Left hindlimb (tissue), 1 donor: ENCODE measurements at regions not wholly inside any gene's neighbourhood (a gene's known extent, or its start where the extent isn't known, plus 50 kb on each side); places are given as distances from the start of the nearest gene placed in this dataset.

Source experiments
- DNase-seq: peaks from one replicate; pipeline ENCODE4 v3.0.0-alpha.2; 2018

DNA sequence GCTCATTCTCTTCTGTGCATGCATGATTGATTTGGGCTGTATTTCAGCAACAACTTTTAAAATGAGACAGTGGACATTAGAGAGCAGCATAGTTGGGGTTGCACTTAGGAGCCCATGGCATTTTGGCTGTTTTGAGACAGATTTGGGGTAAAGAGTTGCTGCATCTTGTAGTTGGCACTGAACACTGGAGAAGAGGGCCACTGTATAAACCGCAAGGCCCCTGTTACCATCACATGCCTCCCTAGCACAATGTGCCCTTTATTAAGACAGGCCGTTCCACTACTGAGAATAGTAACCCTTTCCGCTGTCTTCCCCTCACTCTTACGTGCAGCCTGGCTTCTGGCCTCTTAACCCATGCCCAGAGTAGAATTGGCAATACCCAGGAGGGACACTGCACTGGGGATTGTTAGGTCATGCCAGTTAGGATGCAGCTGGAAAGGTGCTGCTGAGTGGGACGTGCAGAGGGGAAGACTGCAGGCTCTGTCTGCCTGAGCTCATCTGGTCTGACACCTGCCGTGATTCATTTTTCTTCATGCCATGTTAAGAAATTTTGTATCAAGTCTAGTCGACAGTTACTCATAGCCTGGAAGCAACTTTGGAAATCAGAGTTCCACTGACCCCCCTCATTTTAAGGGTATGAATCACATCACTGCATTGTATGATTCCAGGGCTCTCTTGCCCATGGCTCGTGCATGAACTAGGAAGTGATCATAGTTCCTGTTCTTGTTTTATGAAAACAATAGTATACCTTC is 146.9 kb upstream of the DMRT1 start:
- DNase-seq, result no peak

DNA sequence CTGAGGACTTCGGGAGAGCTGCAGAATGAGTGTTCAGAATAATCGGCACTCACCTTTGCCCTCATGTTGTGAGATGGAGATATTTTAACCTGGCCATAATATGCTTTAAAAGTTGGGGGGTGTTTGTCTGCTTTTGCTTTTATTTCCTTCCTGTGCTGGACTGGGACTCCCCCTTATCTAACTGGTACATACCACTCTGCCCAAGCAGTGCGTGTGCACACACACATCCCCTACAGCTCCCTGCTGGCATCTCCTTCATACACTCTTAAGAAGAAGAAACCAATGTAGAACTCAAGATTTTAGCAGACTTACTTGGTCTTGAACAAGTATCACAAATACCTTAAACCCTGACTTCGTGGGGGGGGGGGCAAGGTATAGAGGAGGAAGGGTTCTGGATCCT is 146.2 kb upstream of the DMRT1 start:
- DNase-seq, result no peak

DNA sequence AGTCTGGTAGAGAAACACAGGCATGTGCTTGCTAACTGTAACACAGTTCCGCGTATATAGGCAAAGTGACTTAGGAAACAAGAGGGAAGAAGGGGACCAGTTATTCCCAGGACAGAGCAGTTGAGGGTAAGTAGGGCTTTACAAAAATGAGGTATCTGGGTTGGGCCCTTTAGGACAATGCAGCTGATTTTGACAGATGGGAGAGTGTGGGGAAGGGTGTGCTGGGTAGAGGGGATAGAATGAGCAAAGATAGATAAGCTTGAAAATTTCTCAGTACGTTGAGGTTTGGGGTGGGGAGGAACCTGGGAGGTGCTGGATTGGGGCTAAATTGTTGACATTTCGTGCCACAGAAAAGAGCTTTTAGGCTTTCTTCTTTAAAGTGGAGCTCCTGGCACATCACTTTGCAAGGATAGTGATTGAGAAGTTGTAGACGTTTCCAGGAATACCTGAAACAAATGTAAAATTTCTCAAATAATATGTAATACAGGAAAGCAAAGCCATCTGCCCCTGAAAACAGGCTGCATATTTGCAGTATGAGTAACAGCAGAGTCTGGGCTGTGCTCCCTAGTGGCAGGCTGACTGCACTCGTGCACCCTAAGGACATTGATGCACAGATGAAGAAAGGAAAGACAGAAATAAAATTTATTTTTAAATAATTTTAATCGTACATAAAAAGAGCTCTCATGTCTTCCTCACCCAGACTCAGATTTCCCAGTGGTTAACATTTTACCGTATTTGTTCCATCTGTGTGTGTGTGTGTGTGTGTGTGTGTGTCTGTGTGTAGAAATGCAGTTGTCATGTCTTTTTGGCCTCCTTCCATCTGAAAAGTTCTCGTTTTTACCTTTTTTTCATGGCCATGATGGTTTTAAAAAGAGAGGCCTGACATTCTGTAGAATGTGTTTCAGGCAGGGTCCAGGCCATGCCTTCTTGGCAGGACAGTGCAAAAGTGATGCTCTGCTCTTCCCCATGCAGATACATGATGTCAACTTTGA is 144.9 kb upstream of the DMRT1 start:
- no peak for DNase-seq

DNA sequence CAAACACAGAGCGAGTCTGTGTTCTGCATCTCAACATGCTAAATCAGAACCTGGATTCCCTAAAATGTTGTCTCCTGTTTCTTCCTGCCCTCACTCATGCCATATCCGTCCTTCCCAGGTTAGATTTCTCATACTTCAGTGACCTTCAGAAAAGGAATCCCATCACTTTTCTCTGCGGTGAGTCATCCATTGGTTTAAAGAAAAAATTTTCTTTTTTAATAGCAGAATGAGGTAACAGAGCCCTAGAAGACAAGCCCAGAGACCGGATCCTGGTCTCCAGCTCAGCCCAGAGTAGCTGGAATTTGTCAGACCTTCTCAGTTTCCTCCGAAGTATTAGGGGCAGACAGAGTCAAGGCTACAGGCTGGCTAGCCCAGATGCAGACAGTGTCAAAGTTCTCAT is 143.2 kb upstream of the DMRT1 start:
- no peak for DNase-seq

DNA sequence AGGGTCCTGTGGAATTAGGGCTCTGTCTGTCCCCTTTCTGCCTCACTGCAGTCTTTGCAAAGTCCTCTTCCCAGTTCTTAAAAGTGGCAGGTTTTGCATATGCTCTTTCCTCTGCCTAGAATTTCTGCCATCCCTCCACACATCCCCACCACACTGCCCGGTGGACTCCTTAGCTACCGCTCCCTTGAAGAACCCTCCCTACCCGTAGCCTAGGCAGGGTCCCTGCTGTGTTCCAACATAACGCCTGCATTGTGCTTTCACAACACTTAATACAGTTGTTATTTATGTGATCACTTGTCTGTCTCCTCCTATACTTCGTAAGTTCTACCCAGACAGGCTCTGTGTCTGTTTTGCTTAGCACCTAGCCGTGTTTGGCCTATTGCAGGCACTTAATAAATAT is 142.5 kb upstream of the DMRT1 start:
- no peak for DNase-seq

DNA sequence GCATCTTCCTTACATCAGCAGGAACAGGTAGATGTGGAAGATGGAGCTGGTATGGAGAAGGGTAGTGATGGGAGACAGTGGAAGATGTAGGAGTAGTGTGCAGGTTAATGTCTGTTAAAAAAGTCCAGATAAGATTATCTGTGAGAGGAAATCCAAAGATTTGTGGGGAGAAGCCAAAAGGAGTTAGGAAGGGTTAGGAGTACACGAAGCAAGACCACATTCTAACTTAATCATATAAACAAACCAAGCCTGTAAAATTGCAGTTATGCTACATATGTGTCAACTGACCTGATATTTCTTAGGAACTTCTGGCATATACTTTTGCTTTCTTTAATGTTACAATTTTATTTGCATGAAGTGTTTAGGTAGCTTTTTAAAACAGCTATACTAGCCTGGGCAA is 142.1 kb upstream of the DMRT1 start:
- DNase-seq, result no peak

DNA sequence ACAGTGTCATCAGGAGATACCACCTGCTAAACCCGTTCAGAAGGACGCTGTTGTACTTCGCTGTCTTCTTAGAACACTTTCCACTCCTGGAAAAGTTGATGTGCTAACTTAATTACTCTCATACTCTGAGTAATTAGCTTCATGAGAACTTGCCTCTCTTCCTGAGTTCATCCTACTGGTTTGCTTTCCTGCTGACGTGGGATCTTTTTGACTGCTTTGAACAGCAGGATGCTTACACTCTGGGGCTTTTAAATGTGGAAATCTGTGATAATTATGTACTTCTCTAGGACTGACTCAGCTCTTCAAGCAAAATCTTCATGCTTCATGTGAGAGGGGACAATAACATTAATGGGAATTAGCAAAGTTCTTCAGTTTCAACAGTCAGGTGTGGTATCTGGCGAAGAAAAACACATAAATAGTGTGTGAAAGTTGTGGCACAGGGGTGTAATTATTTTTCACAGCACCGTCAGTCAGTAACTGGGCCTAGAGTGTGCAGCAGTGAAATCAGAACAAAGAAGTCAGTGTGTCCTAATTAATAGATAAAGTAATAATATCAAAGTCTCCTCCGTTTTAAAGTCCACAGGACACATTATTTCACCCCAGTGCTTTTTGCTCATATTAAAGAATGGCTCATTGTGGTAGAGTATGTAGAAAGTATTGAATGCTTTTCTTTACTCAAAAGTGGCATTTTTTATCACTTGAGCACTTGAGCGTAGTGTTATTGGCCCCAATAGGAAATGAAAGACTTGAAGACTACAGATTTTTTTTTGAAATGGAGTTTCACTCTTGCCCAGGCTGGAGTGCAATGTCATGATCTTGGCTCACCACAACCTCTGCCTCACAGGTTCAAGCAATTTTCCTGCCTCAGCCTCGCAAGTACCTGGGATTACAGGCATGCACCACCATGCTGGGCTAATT is 140.9 kb upstream of the DMRT1 start:
- no peak for DNase-seq

DNA sequence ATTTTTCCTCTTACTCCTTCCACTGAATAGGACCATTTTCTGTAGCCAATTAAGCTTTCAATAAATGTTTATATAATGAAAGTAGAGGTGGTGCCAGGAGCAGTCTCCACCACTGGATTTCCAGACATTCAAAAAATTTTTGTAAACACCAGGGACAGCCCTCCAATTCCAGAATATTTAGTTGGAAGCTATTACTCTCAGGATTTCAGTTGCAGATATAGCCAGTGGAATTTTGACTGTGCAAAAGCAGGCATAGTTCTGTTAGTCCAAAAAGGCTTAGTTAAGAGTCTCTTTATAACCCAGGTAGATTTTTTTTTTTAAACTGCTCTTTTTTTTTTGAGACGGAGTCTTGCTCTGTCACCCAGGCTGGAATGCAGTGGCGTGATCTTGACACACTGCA is 138.1 kb upstream of the DMRT1 start:
- DNase-seq, result no peak

DNA sequence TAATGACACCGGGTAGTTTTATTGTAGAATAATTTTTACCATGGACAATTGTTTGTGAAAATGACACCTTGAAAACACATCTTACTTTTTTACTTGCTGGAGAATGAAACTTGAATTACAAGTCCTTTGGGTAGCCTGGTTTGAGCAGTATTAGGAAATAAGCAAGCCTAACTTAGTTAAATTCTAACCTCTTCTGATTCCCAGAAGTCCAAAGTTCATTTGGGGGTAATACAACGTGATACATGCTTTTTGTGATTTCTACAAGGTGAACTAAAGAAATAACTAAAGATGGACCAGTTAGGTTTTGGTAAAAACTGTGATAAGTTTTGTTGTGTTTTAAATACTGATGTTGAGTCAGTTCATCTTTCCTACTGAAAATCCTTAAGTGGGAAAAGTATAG is 135.4 kb upstream of the DMRT1 start:
- DNase-seq, result no peak

DNA sequence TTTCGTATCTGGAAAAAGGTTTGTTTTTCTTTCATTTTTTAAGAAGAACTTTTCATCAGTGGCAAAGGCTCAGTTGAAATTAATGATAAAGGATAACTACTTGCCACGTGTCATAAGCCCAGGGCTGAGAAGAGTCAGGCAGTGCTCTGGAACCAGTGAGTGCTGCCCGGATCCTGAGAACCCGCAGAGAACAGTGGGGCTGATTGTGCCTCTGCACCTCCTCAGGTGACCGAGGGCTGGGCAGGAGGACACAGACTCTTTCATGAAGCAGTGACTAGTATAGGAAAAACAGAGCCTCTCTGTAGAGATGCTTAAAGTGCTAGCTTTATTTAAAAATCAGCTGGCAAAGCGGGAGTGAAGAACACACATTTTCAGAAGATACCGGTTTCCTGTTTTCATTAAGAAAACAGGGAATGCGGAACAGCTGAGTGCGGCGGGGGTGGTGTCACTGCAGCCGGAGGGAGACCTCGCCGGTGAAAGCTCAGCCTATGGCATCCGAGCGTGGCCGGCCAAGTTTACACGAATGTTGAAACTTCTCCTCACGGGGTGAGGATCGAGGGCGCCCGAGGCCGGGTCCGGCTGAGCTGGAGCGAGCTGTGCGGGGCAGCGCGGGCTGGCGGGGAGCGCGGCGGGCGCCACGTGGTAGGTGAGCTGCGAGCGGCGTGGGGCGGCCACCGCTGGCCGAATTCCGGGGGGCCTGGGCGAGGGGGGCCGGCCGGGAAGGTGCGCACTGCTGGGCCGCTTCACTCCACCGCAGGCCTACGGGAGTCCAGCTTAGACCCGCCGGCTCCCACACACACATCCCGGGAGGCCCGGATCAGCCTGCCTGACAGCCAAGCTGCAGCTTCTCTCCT is 134.7 kb upstream of the DMRT1 start:
- peak; percentile 76 for DNase-seq

DNA sequence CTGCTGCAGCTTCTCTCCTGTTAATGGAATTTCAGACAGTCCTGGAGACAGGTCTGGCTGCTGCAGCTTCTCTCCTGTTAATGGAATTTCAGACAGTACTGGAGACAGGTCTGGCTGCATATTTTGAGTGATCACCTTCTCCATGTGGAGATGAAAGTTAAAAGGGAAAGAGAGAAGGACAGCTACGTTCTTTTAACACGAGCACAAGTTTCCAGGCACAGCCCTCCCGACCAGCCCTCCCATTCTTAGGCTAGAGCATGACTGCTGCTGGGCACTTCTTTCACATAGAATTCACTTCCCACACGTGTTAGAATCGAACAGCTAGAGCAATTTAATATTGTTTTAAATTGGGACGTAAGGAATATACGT is 133.3 kb upstream of the DMRT1 start:
- no peak for DNase-seq

DNA sequence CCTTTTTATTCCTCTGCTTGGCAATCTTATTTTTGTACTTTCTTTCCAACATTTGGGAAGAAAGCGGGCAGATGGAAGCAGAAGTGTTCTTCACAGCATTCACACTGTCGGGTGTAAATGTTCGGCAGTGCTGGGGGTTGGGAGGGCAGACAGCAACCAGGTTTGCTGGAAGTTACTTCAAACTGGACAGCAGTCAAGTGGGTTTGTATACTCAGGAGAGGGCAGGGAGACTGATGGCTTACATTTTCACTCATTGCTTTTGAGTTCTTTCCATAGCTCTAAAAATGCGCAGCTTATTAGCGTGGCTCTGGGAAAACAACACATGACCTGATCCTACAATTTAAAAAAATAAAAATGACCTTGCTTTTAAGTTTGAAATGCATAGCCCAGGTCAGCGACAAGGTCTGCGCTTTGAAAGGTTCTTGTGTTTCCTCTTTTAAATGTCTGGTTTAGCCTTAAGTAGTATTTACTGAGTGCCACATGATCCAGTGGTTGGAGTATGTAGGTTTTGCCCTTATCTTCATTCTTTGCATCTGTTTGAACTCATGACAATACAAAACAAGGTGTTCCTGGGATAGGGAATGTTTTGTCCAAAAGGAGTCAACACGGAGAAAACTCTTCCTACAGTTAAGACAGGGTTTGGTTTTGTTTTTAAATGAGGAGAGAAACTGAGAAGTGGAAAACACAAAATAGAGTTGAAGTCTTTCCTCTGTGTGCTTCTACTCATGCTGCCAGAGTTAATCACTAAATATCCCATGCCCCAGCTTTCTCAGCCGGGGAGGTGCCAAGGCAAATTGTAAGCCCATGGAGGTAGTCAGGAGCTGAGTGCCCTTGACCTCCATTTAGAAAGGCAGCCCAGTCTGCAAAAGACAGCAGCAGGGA is 132.7 kb upstream of the DMRT1 start:
- no peak for DNase-seq

DNA sequence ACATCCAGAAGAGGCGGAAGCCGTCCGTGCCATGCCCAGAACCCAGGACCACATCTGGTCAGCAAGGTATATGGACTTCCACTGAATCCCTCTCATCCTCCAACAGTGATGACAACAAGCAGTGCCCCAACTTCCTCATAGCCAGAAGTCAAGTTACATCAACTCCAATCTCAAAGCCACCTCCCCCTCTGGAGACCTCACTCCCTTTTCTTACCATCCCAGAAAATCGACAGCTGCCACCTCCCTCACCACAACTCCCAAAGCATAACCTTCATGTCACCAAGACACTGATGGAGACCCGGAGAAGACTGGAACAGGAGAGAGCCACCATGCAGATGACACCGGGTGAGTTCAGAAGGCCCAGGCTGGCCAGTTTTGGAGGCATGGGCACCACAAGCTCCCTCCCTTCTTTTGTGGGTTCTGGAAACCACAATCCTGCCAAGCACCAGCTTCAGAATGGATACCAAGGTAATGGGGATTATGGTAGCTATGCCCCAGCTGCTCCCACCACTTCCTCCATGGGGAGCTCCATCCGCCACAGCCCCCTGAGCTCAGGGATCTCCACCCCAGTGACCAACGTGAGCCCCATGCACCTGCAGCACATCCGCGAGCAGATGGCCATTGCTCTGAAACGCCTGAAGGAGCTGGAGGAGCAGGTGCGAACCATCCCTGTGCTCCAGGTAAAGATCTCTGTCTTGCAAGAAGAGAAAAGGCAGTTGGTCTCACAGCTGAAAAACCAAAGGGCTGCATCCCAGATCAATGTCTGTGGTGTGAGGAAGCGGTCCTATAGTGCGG is 130.3 kb upstream of the DMRT1 start:
- DNase-seq, result no peak

DNA sequence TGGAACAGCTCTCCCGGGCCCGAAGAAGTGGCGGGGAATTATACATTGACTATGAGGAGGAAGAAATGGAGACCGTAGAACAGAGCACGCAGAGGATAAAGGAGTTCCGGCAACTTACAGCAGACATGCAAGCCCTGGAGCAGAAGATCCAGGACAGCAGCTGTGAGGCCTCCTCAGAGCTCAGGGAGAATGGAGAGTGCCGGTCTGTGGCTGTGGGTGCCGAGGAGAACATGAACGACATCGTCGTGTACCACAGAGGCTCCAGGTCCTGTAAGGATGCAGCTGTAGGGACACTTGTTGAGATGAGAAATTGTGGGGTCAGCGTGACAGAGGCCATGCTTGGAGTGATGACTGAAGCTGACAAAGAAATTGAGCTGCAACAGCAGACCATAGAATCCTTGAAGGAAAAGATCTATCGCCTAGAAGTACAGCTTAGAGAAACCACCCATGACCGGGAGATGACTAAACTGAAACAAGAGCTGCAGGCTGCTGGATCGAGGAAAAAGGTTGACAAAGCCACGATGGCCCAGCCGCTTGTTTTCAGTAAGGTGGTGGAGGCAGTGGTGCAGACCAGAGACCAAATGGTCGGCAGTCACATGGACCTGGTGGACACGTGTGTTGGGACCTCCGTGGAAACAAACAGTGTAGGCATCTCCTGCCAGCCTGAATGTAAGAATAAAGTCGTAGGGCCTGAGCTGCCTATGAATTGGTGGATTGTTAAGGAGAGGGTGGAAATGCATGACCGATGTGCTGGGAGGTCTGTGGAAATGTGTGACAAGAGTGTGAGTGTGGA is 129.5 kb upstream of the DMRT1 start:
- DNase-seq, result no peak

DNA sequence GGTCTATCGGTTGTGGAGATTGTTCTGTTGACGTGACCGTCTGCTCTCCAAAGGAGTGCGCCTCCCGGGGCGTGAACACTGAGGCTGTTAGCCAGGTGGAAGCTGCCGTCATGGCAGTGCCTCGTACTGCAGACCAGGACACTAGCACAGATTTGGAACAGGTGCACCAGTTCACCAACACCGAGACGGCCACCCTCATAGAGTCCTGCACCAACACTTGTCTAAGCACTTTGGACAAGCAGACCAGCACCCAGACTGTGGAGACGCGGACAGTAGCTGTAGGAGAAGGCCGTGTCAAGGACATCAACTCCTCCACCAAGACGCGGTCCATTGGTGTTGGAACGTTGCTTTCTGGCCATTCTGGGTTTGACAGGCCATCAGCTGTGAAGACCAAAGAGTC is 128.9 kb upstream of the DMRT1 start:
- DNase-seq, result no peak

DNA sequence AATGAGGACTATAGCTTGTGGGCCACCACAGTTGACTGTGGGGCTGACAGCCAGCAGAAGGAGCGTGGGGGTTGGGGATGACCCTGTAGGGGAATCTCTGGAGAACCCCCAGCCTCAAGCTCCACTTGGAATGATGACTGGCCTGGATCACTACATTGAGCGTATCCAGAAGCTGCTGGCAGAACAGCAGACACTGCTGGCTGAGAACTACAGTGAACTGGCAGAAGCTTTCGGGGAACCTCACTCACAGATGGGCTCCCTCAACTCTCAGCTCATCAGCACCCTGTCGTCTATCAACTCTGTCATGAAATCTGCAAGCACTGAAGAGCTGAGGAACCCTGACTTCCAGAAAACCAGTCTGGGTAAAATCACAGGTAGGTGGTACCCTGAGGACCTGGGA is 128.4 kb upstream of the DMRT1 start:
- DNase-seq, result no peak

DNA sequence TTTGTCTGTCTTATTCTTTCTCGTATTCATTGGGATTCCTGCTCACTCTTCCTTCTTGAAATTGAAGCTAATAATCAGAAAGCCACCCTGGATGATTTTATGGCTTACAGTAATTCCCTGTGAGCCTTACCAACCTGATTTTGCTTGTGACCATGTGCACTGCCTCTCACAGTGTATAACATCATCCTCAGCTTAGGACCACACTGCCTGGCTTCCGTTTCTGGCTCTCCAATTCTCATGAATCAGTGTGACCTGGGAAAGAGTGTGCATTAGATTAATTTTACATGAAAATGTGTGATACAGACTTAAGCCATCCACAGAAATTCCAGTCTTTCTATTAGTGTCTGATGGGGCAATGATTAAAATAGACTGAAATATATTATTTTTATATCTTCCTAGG is 126.8 kb upstream of the DMRT1 start:
- DNase-seq, result no peak

DNA sequence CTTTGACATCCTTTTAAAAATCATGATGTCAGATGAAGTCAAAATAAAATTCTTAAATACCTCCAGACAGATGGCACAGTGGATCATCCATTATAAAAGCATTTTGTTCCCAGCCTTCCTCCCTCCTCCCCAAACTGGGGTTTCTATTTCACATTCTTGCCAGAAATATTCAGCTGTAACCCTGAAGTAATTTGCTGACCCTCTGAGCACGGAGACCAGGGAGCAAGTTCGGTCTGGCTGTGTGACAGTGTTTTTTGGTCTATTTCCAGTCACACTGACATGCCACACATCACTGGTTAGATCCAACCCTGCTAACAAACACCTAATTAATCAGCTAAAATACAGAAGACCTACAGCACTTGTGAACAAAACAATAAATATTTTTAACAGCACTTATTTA is 126.2 kb upstream of the DMRT1 start:
- no peak for DNase-seq

DNA sequence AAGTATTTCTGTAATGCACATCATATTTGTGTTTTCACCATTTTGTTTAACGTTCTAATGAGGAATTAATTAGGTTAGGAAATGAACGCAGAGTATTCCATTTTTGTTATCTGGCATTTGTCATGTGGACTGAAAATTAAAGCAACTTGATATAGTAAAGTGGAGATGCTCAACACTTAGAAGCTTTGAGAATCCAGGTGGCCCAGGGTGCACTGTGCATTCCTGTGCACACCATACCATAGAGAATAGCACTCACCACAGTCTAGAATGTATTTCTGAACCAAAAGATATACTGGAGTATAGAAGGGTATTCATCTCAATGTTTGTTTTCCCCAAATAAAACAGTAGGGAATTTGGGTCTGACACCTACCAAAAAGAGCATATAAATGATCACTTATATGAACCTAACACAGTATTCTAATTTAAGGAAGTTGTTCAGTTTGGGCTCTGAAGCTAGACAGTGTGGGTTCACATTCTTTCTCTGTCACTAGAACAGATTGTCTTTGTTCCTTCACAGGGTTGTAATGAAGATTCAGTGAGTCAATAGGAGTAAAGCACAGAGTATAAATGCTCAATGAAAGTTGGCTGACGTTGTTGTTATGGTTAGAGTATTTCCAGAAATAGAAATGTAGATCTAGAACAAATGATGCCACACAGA is 125.6 kb upstream of the DMRT1 start:
- DNase-seq, result no peak
